ENCODE measurements at regions not wholly inside any gene's neighbourhood (a gene's known extent, or its start where the extent isn't known, plus 50 kb on each side); places are given as distances from the start of the nearest gene placed in this dataset.

DNA sequence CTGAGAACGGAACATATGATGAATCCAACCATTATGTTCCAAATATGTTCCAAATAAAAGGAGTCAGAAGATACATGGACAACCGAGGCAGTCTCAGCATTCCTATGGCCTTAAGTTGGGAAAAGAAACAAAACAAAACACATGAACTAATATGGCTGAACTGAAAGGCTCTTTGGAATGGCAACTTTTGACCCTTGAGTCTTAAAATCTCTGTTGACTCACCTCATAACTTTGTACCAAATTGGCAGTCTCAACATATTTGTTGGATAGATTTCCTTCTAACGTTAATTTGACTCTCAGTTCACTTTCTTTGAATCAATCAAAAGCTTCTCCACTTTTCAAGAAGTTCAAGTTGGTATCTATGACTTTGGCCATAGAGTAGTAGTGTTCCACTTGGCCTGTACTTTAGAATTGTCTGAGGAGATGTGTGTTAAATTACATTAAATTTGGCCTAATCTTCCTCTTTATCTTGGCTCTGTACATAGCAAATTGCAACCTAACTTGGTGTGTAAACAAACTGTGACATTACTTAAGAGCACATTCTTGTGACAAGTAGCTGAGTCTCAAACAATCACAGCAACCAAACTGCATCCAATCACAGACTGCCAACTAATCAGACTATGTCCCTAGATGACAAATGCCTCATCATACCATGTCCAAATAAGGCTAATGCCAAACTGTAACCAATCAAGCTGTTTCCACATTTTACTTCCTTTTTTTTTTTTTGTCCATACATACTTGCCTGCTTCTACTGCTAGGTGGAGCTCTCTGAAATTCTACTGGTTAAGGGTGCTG, 208.8 kb downstream of the BMP2 start:
- TF ChIP-seq EZH2 (IDR thresholded peaks at IDR 0.05; ENCODE audit: insufficient read depth, poor library complexity, severe bottlenecking), result no peak
- TF ChIP-seq EZH2phosphoT487 (IDR thresholded peaks at IDR 0.05; ENCODE audit: insufficient read depth, low read depth), result no peak

Data from GM23248 (cell line).